ENCODE measurements at regions not wholly inside any gene's neighbourhood (a gene's known extent, or its start where the extent isn't known, plus 50 kb on each side); places are given as distances from the start of the nearest gene placed in this dataset.

GRCh38 chr11:36746886-36747710, 149.1 kb upstream of the RAG2 start:
- Mint-ChIP-seq H3K27ac (no peak overlapping the region), H3K4me3 (no peak overlapping the region), H3K4me1 (peaks cover 6% of the 10 kb centered on the region in 3 donors), H3K36me3 (no peaks in the 10 kb centered on the region), H3K27me3 (peaks cover 22 to 27% of the 10 kb centered on the region in 2 donors), H3K9me3 (no peaks in the 10 kb centered on the region)
- ChIA-PET CTCF (interaction anchor here (0.6 to 3.6 kb wide), 24 partner anchors 9 to 925 kb away, joined by 3 to 97 read pairs (median 4); partner anchors contain the start of genes RAG1 (in 1 of the 2) and TRAF6 (in 1 of the 2)), POLR2A (no interaction called here)
- no peaks in the 10 kb centered on the region for H3K36me3 ChIP-seq (ENCODE audit: control insufficient read depth in 2 of 2, extremely low read depth in 1 of 2, insufficient read depth in 1 of 2, low read length in 1 of 2)
- peaks cover 0 to 3% of the 10 kb centered on the region in 2 experiments for H3K27me3 ChIP-seq (replicated peaks in 1 of 2; ENCODE audit: control insufficient read depth in 2 of 2, extremely low read depth in 1 of 2, insufficient read depth in 2 of 2, low read length in 1 of 2)
- H3K4me3 ChIP-seq (ENCODE audit: control insufficient read depth in 1 of 2, extremely low read depth in 1 of 2, low read length in 1 of 2): no peak overlapping the region
- ATAC-seq (replicated peaks in 1 of 4) (peak; percentile 95 to 99 (median 97)), DNase-seq (peak; percentile 40 to 92 (median 71))
- WGBS (ENCODE audit: insufficient coverage): 48% methylated on average over 3 of the region's 7 CpGs
- no peaks in the 10 kb centered on the region for H3K9me3 ChIP-seq
- H3K4me1 ChIP-seq (ENCODE audit: control insufficient read depth in 1 of 2, extremely low read depth in 1 of 2, insufficient read depth in 2 of 2, low read length in 2 of 2): no peaks in the 10 kb centered on the region
- no peak overlapping the region for H3K27ac ChIP-seq (ENCODE audit: low read length)

GRCh38 chr11:36744375-36745168, 146.5 kb upstream of the RAG2 start:
- H3K4me1 ChIP-seq (ENCODE audit: control insufficient read depth in 1 of 2, extremely low read depth in 1 of 2, insufficient read depth in 2 of 2, low read length in 2 of 2): no peaks in the 10 kb centered on the region
- Mint-ChIP-seq H3K4me3 (no peak overlapping the region), H3K36me3 (no peaks in the 10 kb centered on the region), H3K9me3 (no peaks in the 10 kb centered on the region), H3K27me3 (peaks cover 28 to 38% of the 10 kb centered on the region in 2 donors), H3K27ac (no peak overlapping the region), H3K4me1 (peaks cover 6% of the 10 kb centered on the region in 3 donors)
- H3K27ac ChIP-seq (ENCODE audit: low read length): no peak overlapping the region
- H3K4me3 ChIP-seq (ENCODE audit: control insufficient read depth in 1 of 2, extremely low read depth in 1 of 2, low read length in 1 of 2): no peak overlapping the region
- no peaks in the 10 kb centered on the region for H3K36me3 ChIP-seq (ENCODE audit: control insufficient read depth in 2 of 2, extremely low read depth in 1 of 2, insufficient read depth in 1 of 2, low read length in 1 of 2)
- ATAC-seq (replicated peaks in 1 of 4): peak in 1 of 4 experiments; percentile 51
- H3K9me3 ChIP-seq: no peaks in the 10 kb centered on the region
- peaks cover 0 to 3% of the 10 kb centered on the region in 2 experiments for H3K27me3 ChIP-seq (replicated peaks in 1 of 2; ENCODE audit: control insufficient read depth in 2 of 2, extremely low read depth in 1 of 2, insufficient read depth in 2 of 2, low read length in 1 of 2)
- ChIA-PET POLR2A (interaction anchor here in 1 of 2 donors (0.6 kb wide), 1 partner anchor 17 kb away, joined by 3 read pairs; no protein-coding TSS in a partner anchor), CTCF (interaction anchor here (0.6 to 1.0 kb wide), 6 partner anchors 8 to 252 kb away, joined by 3 to 9 read pairs (median 4); no protein-coding TSS in a partner anchor)
- peak in 33 of 35 experiments; percentile 7 to 70 (median 34) for DNase-seq
- WGBS (ENCODE audit: insufficient coverage): 38% methylated on average over 2 of the region's 11 CpGs

GRCh38 chr11:36743039-36743438, 145.0 kb upstream of the RAG2 start:
- Histone ChIP-seq H3K36me3 (ENCODE audit: control insufficient read depth in 2 of 2, extremely low read depth in 1 of 2, insufficient read depth in 1 of 2, low read length in 1 of 2) (no peaks in the 10 kb centered on the region), H3K4me3 (ENCODE audit: control insufficient read depth in 1 of 2, extremely low read depth in 1 of 2, low read length in 1 of 2) (no peak overlapping the region), H3K27me3 (replicated peaks in 1 of 2; ENCODE audit: control insufficient read depth in 2 of 2, extremely low read depth in 1 of 2, insufficient read depth in 2 of 2, low read length in 1 of 2) (peaks cover 0 to 3% of the 10 kb centered on the region in 2 experiments), H3K4me1 (ENCODE audit: control insufficient read depth in 1 of 2, extremely low read depth in 1 of 2, insufficient read depth in 2 of 2, low read length in 2 of 2) (no peaks in the 10 kb centered on the region), H3K9me3 (no peaks in the 10 kb centered on the region), H3K27ac (ENCODE audit: low read length) (no peak overlapping the region)
- Mint-ChIP-seq H3K9me3 (no peaks in the 10 kb centered on the region), H3K4me1 (peaks cover 6% of the 10 kb centered on the region in 3 donors), H3K27me3 (peaks cover 24 to 38% of the 10 kb centered on the region in 2 donors), H3K36me3 (no peaks in the 10 kb centered on the region), H3K4me3 (no peak overlapping the region), H3K27ac (no peak overlapping the region)
- ChIA-PET CTCF (interaction anchor here in 1 of 2 donors (1.4 kb wide), 1 partner anchor 179 kb away, joined by 8 read pairs; no protein-coding TSS in a partner anchor), POLR2A (no interaction called here)
- ATAC-seq (replicated peaks in 1 of 4) (no peak), DNase-seq (no peak)
- WGBS (ENCODE audit: insufficient coverage): no CpG with 5 or more reads among the region's 2 CpGs

- H3K27ac ChIP-seq (ENCODE audit: low read length): no peak overlapping the region
- no peak overlapping the region for H3K27ac Mint-ChIP-seq
- H3K36me3 ChIP-seq (ENCODE audit: control insufficient read depth in 2 of 2, extremely low read depth in 1 of 2, insufficient read depth in 1 of 2, low read length in 1 of 2): no peaks in the 10 kb centered on the region
- H3K9me3 ChIP-seq: no peaks in the 10 kb centered on the region
- H3K4me1 ChIP-seq (ENCODE audit: control insufficient read depth in 1 of 2, extremely low read depth in 1 of 2, insufficient read depth in 2 of 2, low read length in 2 of 2): no peaks in the 10 kb centered on the region
- peaks cover 0 to 3% of the 10 kb centered on the region in 2 experiments for H3K27me3 ChIP-seq (replicated peaks in 1 of 2; ENCODE audit: control insufficient read depth in 2 of 2, extremely low read depth in 1 of 2, insufficient read depth in 2 of 2, low read length in 1 of 2)
- no peak overlapping the region for H3K4me3 ChIP-seq (ENCODE audit: control insufficient read depth in 1 of 2, extremely low read depth in 1 of 2, low read length in 1 of 2)
- POLR2A ChIA-PET: no interaction called here
- H3K27me3 Mint-ChIP-seq: peaks cover 17 to 32% of the 10 kb centered on the region in 2 donors
- CTCF ChIA-PET: interaction anchor here in 1 of 2 donors (0.6 kb wide), 1 partner anchor 11 kb away, joined by 3 read pairs; no protein-coding TSS in a partner anchor
- H3K9me3 Mint-ChIP-seq: no peaks in the 10 kb centered on the region
- H3K4me1 Mint-ChIP-seq: peaks cover 4 to 6% (median 6%) of the 10 kb centered on the region in 3 donors
- no peak overlapping the region for H3K4me3 Mint-ChIP-seq
- H3K36me3 Mint-ChIP-seq: no peaks in the 10 kb centered on the region
- DNase-seq: no peak
- ATAC-seq (replicated peaks in 1 of 4): no peak
Measured at GRCh38 chr11:36741515-36741914, 143.5 kb upstream of the RAG2 start.

GRCh38 chr11:36738292-36738861, 140.3 kb upstream of the RAG2 start:
- CTCF ChIA-PET: interaction anchor here (0.7 to 2.4 kb wide), 6 partner anchors 8 to 12 kb away, joined by 3 to 15 read pairs (median 4); no protein-coding TSS in a partner anchor
- Mint-ChIP-seq H3K36me3 (no peaks in the 10 kb centered on the region), H3K4me3 (no peak overlapping the region), H3K27ac (no peak overlapping the region), H3K9me3 (no peaks in the 10 kb centered on the region), H3K4me1 (no peaks in the 10 kb centered on the region), H3K27me3 (peaks cover 6 to 19% of the 10 kb centered on the region in 2 donors)
- POLR2A ChIA-PET: no interaction called here
- no CpG with 5 or more reads among the region's 3 CpGs for WGBS (ENCODE audit: insufficient coverage)
- Histone ChIP-seq H3K36me3 (ENCODE audit: control insufficient read depth in 2 of 2, extremely low read depth in 1 of 2, insufficient read depth in 1 of 2, low read length in 1 of 2) (no peaks in the 10 kb centered on the region), H3K27ac (ENCODE audit: low read length) (no peak overlapping the region), H3K27me3 (replicated peaks in 1 of 2; ENCODE audit: control insufficient read depth in 2 of 2, extremely low read depth in 1 of 2, insufficient read depth in 2 of 2, low read length in 1 of 2) (peaks cover 0 to 4% of the 10 kb centered on the region in 2 experiments), H3K4me3 (ENCODE audit: control insufficient read depth in 1 of 2, extremely low read depth in 1 of 2, low read length in 1 of 2) (no peak overlapping the region), H3K4me1 (ENCODE audit: control insufficient read depth in 1 of 2, extremely low read depth in 1 of 2, insufficient read depth in 2 of 2, low read length in 2 of 2) (no peaks in the 10 kb centered on the region), H3K9me3 (no peaks in the 10 kb centered on the region)
- ATAC-seq (replicated peaks in 1 of 4): no peak
- DNase-seq: no peak

- CTCF ChIA-PET: interaction anchor here (0.8 to 2.0 kb wide), 4 partner anchors 8 to 11 kb away, joined by 3 to 12 read pairs (median 6); no protein-coding TSS in a partner anchor
- Histone ChIP-seq H3K27ac (ENCODE audit: low read length) (no peak overlapping the region), H3K4me3 (ENCODE audit: control insufficient read depth in 1 of 2, extremely low read depth in 1 of 2, low read length in 1 of 2) (no peak overlapping the region), H3K9me3 (no peaks in the 10 kb centered on the region), H3K36me3 (ENCODE audit: control insufficient read depth in 2 of 2, extremely low read depth in 1 of 2, insufficient read depth in 1 of 2, low read length in 1 of 2) (no peaks in the 10 kb centered on the region), H3K4me1 (ENCODE audit: control insufficient read depth in 1 of 2, extremely low read depth in 1 of 2, insufficient read depth in 2 of 2, low read length in 2 of 2) (no peaks in the 10 kb centered on the region), H3K27me3 (replicated peaks in 1 of 2; ENCODE audit: control insufficient read depth in 2 of 2, extremely low read depth in 1 of 2, insufficient read depth in 2 of 2, low read length in 1 of 2) (peaks cover 0 to 7% of the 10 kb centered on the region in 2 experiments)
- DNase-seq (no peak), ATAC-seq (replicated peaks in 1 of 4) (no peak)
- Mint-ChIP-seq H3K27me3 (peaks cover 11 to 19% of the 10 kb centered on the region in 2 donors), H3K4me1 (no peaks in the 10 kb centered on the region), H3K27ac (no peak overlapping the region), H3K9me3 (no peaks in the 10 kb centered on the region), H3K4me3 (no peak overlapping the region), H3K36me3 (no peaks in the 10 kb centered on the region)
- WGBS (ENCODE audit: insufficient coverage): no CpG with 5 or more reads among the region's 3 CpGs
- POLR2A ChIA-PET: no interaction called here
Measured at GRCh38 chr11:36736103-36736502, 138.1 kb upstream of the RAG2 start.

Measured in T-cell (primary cell).